Ureter (tissue), 1 donor: ENCODE measurements at regions not wholly inside any gene's neighbourhood (a gene's known extent, or its start where the extent isn't known, plus 50 kb on each side); places are given as distances from the start of the nearest gene placed in this dataset.
"Not testable (repeated sequence)": the region's sequence is repeated elsewhere in the genome, so short reads cannot be mapped to it uniquely, and the experiment has no call there.

ENCODE experiments used
- DNase-seq: peaks from one replicate; pipeline ENCODE4 v3.0.0-alpha.2; 2020; ENCODE audit warnings: low spot score
- donor health status: DM: yes; HTN: yes; CAD: no.

DNA sequence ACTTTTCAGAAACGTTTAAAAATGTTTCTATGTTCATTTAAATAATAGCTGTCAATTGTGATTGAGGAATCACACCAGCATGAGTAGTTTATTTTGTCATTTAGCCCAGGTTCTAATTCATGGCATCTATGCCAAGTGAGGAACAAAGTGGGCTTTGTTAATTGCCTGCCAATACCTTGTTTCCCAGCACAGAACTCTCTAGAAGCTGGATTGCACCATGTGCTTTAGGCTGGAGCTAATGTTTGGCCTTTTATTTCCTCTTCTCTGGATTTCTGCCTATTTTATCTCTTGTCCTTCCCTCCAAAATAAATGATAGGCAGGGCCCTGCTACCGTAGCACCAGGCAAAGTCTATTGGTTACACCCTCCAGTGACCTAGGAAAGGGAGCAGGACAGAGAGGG is 109.9 kb upstream of the ITGB1 start:
- DNase-seq, result no peak

DNA sequence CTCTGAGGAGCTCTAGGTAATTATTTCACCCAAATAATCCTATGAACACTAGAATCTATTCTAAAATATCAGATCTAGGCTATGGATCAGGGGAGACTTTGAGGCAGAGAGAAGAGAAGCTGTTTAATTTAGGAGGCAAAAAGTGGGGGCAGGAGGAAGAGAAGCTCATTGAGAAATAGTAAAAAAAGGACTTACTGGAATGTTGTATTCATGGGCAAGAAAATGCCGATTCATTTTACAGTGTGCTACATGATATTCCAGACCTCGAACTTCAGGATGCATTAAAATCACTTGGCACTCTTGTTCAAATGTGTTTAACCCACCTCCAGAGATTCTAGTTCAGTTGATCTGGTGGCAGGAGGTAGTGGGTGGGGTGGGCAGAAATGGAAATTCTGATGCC is 109.5 kb upstream of the ITGB1 start:
- no peak for DNase-seq

DNA sequence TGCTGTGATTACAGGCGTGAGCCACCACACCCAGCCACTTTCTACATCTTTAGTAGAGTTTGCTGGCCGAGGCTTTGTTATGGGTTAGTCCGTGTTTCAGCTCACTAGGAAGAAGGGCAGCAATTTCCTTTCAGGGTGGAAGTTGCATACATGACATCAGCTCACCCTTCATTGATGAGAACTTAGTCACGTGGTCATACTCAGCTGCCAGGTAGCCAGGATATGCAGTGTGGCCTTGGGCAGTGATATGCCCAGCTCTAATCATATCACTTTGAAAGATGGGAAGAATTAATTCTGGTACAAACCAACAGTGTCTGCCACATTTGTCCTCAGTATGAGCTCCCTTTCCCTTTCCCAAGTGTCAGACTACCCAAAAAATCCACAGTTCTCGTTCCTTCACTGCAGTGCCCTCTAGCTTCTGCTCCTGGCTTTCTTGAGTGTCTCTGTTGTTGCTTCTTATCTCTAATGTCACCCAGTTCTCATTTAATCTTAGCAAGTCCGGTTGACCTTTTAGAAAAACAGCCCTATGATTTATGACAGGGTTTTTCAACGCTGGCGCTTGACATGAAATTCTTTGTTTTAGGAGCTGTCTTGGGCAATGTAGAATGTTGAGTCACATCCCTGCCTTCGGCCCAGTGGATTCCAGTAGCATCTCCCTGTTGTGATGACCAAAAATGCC is 108.7 kb upstream of the ITGB1 start:
- no peak for DNase-seq

- no peak for DNase-seq
Observed at GRCh38 chr10:33065111-33065510, 107.1 kb upstream of the ITGB1 start.

DNA sequence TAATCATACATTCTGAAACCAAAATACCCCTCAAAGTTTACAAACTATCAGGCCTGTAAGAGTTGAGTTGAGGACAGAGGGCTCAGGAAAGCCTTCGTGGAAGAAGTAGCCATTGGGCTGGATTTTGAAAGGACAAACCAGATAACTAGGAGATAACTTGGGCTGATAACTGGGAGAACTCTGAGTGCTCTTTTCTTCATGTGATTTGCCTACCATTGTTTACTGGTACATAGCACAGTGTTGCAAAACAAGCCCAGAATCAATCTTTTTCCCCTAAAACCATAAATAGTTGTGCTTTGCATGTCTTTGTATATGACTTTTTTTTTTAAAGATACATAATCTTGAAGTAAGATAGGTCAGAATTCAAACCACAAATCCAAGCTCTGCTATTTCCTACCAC is 106.7 kb upstream of the ITGB1 start:
- DNase-seq, result no peak

DNA sequence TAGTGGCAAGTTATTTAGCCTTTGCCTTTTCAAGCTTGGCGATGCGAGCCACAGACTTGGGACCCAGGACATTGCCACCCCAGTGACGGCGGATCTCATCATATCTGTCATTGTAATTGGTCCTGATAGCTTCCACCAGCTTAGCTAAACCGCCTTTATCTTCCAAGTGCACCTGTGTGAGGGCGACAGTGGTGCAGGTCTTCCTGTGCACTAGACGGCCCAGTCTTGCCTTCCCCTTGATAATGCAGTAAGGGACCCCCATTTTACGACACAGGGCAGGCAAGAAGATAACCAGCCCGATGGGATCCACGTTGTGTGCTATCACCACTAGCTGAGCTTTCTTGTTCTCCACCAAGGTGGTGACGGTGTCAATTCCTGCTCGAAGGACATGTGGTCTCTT is 99.6 kb upstream of the ITGB1 start:
- DNase-seq, result no peak

DNA sequence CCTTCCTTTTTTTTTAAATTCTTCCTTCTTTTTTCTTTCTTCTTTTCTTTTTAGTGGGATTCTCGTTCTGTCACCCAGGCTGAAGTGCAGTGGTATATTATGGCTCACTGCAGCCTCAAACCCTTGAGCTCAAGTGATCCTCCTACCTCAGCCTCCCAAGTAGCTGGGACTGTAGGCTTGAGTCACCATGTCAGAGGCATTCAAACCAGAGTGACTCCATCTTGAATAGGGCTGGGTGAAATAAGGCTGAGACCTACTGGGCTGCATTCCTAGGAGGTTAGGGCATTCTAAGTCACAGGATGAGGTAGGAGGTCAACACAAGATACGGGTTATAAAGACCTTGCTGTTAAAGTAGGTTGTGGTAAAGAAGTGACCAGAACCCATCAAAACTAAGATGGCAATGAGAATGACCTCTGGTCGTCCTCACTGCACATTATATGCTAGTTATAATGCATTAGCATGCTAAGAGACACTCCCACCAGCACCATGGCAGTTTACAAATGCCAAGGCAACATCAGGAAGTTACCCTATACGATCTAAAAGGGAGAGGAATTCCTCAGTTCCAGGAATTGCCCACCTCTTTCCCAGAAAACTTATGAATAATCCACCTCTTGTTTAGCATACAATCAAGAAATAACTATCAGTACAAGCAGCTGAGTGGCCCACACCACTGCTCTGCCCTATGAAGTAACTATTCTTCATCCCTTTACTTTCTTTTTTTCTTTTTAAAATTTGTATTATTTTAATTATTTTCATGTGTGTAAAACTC is 99.0 kb upstream of the ITGB1 start:
- DNase-seq, result no peak

DNA sequence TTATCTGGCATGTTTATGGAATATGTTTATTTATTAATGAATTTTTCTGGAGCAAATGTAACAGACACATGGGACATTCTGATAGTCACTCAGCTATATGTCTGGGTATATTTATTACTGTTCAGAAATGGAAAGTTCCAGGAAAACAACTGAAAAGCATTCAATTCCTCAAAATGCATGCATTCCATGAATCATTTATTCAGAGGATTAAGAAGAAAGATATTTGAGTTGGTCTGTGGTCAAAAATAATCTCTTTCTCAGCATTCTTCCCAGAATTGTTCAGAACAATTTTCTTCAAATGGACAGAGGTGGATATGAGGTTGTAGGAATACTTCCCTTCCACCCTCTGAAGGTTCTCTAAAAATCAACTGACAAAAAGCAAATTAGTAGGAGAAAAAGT is 97.6 kb upstream of the ITGB1 start:
- DNase-seq, result no peak

- DNase-seq, result no peak
Observed at GRCh38 chr10:33052915-33053810, 95.1 kb upstream of the ITGB1 start.

DNA sequence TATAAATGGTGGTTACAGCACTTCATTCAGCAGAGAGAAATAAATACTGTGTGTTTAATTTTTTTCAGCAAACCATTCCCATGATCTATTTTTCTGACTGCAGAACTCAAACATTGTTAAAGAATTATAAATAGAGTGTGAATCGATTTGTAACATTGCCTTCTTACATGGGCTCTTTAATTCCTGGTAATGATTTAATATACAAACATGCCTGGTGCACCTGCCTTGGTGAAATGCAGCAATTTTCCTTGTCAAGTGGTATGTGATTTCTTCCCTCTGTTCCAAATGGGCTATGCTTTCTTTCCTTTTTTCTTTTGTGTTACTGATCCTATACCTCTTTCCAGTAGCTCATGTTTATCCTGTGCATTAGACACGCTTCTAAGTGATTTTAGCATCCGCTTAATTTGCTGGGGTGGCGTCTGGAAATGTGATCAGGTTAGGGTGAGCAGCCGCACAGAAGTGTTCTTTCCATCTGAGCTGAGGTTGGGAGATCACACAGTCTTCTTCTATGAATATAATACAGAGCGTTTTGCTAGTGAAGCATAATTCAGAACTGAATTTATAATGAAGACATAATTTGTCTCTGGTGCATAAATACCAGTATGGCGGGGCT is 94.3 kb upstream of the ITGB1 start:
- no peak for DNase-seq

DNA sequence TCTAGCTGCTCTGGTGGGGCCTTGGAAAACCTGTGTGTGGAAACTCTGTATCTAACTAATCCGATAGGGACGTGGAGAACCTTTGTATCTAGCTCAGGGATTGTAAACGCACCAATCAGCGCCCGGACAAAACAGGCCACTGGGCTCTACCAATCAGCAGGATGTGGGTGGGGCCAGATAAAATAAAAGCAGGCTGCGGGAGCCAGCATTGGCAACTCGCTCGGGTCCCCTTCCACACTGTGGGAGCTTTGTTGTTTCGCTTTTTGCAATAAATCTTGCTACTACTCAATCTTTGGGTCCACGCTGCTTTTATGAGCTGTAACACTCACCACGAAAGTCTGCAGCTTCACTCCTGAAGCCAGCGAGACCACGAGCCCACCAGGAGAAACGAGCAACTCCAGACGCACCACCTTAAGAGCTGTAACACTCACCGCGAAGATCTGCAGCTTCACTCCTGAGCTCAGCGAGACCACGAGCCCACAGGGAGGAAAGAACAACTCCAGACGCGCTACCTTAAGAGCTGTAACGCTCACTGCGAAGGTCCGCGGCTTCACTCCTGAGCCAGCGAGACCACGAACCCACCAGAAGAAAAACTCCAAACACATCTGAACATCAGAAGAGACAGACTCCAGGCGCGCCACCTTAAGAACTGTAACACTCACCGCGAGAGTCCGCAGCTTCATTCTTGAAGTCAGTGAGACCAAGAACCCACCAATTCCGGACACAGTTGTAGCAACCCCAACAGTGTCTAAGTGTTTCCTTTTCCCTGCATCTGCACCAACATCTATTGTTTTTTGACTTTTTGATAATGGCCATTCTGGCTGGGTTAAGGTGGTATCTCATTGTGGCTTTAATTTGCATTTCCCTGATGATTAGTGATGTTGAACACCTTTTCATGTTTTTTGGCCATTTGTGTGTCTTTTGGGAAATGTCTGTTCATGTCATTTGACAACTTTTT is 92.2 kb upstream of the ITGB1 start:
- not testable (repeated sequence) for DNase-seq

- no peak for DNase-seq
Observed at GRCh38 chr10:33048223-33048622, 90.2 kb upstream of the ITGB1 start.

DNA sequence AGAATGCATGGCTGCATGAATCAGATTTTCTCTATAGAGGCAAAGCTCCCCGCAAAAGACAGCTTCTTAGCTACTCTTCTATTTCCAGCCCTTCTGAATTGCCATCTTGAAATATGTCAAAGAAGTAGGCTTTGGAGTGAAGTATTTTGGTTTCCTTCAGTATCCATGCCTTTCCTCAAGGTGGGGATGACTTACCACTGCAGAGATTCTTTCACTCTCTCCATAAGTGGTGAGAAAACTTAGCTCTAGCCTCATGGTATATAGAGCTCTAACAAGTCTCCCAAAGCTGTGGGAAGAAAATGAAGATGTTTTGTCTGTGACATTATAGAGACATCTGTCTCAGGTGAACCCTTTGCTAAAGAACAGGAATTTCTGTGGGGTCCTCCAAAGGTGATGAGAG is 89.6 kb upstream of the ITGB1 start:
- DNase-seq, result no peak

DNA sequence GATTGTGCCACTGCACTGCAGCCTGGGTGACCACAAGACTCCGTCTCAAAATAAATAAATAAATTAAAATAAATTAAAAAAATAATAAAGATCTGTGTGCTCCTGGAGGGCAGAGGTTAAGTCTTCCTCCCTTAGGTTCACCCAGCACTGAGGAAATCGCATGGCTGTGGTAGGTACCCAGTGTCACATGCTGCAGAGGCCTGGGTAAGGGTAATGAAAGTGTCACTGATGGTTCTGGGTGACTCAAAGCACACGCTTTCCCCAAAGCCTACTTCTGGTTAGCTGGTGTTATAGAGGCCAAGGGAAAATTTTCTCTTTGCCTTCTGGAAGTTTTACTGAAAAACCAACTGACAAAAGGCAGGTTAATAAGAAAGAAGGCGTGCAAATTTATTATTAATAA is 88.8 kb upstream of the ITGB1 start:
- DNase-seq, result no peak

DNA sequence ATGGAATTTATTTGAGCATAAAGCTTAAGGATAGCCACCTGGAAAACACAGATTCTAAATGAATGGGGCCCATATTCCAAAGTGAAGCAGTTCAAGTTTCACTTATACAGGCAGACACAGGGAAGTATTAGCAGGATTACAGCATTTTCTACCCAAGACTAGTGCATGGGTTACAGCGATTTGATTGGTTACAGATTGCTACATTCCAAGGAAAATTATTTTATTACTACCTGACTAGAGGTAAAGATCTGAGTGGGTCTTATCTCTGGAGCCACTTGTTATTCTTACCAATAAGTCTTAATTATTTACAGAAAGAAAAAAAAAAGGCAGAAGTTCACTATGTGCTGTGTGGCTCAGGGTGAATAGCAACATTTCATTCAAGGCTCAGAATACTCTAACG is 87.4 kb upstream of the ITGB1 start:
- no peak for DNase-seq

- DNase-seq, result no peak
Observed at GRCh38 chr10:33042565-33042964, 84.5 kb upstream of the ITGB1 start.

DNA sequence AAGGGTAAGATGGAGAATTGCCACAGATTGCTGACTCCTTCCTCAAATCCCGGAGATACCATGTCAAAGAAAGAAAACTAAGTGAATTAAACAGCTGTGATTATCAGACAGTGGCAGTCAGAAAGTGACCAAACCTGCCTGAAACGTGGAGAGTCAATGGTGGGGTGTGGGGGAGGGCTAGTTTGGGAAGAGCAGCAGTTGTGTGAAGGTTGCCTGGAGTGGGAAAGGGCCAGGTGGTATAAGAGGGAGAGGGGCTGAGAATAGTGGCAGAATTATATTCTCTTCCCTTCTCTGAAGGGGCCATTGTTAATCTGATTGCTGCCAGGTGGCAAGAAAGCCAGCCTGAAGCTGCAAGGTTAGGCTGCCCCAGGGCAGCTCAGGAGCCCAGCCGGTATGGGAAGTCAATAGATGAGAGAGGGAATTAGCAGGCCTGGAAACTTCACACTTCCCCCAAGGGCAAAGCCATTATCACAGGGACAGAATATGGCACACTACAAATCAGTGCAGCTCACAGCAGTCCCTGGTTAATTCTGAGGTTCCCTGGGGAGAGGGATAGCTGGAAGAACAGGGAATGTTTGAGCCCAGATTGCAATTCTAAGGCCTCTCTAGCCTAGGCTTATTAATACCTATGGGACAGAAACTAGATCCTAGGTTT is 83.9 kb upstream of the ITGB1 start:
- DNase-seq, result no peak

DNA sequence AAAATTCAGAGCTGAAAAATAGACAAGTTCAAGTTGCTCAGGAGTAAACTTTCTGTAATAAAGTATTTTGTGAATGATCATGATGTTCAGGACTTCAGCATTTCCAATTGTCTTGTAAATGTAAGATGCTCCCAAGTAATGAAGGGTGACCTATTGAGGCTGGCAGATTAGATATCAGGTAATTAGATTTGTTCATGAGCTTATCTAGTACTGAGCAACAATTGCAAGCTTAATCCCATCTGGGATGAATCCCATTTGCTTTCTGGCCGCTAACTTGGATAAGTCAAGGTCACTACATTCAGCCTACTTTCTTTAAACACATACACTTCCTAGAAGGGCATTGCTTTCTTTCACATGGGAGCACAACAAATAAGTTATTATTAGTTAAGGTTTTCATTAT is 82.4 kb upstream of the ITGB1 start:
- DNase-seq, result no peak

- no peak for DNase-seq
Observed at GRCh38 chr10:33039181-33039580, 81.2 kb upstream of the ITGB1 start.

- DNase-seq, result no peak
Observed at GRCh38 chr10:33038672-33039071, 80.6 kb upstream of the ITGB1 start.

GRCh38 chr10:33037726-33038125 is 79.7 kb upstream of the ITGB1 start:
- DNase-seq, result no peak
